ENCODE measurements at regions not wholly inside any gene's neighbourhood (a gene's known extent, or its start where the extent isn't known, plus 50 kb on each side); places are given as distances from the start of the nearest gene placed in this dataset.

- TF ChIP-seq EZH2phosphoT487 (IDR thresholded peaks at IDR 0.05; ENCODE audit: insufficient read depth, low read depth), result no peak
- no peak for TF ChIP-seq EZH2 (IDR thresholded peaks at IDR 0.05; ENCODE audit: insufficient read depth, poor library complexity, severe bottlenecking)
Measured at GRCh38 chr6:164628302-164628931, 681.0 kb downstream of the C6orf118 start.
